ENCODE measurements at regions not wholly inside any gene's neighbourhood (a gene's known extent, or its start where the extent isn't known, plus 50 kb on each side); places are given as distances from the start of the nearest gene placed in this dataset.

DNA sequence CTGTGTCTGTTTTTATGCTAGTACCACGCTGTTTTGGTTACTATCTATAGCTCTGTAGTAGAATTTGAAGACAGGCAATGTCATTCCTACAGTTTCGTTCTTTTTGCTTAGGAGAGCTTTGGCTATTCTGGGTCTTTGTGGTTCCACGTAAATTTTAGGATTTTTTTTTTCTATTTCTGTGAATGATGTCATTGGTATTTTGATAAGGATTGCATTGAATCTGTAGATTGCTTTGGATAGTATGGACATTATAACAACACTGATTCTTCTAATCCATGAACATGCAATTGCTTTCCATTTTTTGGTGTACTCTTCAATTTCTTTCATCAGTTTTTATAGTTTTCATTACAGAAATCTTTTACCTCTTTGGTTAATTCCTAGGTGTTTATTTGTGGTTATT, 345.2 kb downstream of the TMEM121 start:
- DNase-seq (ENCODE audit: low spot score) = no peak
- TF ChIP-seq, protein P1, sequence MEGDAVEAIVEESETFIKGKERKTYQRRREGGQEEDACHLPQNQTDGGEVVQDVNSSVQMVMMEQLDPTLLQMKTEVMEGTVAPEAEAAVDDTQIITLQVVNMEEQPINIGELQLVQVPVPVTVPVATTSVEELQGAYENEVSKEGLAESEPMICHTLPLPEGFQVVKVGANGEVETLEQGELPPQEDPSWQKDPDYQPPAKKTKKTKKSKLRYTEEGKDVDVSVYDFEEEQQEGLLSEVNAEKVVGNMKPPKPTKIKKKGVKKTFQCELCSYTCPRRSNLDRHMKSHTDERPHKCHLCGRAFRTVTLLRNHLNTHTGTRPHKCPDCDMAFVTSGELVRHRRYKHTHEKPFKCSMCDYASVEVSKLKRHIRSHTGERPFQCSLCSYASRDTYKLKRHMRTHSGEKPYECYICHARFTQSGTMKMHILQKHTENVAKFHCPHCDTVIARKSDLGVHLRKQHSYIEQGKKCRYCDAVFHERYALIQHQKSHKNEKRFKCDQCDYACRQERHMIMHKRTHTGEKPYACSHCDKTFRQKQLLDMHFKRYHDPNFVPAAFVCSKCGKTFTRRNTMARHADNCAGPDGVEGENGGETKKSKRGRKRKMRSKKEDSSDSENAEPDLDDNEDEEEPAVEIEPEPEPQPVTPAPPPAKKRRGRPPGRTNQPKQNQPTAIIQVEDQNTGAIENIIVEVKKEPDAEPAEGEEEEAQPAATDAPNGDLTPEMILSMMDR (IDR thresholded peaks at IDR 0.05; ENCODE audit: extremely low read depth, insufficient read depth, missing control alignments) = no peak
- in situ Hi-C loops (cut with MboI; ENCODE audit: low pct_unique_long_range_greater_than_20kb, low sequenced_read_pairs, unreplicated experiment) = loop anchor here (25.0 kb wide), 1 partner anchor 159 kb away; no protein-coding TSS in a partner anchor

DNA sequence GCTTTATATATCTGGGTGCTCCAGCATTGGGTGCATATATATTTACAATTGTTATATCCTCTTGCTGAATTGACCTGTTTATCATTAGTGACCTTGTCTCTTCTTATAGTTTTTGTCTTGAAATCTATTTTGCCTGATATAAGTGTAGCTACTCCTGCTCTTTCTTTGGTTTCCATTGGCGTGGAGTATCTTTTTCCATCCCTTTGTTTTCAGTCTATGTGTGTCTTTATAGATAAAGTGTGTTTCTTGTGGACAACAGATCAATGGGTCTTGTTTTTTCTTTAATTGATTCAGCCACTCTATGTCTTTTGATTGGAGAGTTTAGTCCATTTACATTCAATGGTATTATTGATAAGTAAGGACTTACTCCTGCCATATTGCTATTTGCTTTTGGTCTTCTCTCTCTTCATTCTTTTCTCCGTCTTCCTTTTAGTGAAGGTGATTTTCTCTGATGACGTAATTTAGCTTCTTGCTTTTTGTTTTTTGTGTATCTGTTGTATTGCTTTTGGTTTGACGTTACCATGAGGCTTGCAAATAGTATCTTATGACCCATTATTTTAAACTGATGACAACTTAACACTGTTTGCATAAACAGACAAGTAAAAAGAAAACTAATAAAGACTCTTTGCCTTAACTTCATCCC, 347.6 kb downstream of the TMEM121 start:
- TF ChIP-seq, protein P1 (IDR thresholded peaks at IDR 0.05; ENCODE audit: extremely low read depth, insufficient read depth, missing control alignments) = no peak
- in situ Hi-C loops (cut with MboI; ENCODE audit: low pct_unique_long_range_greater_than_20kb, low sequenced_read_pairs, unreplicated experiment) = loop anchor here (25.0 kb wide), 1 partner anchor 162 kb away; no protein-coding TSS in a partner anchor
- no peak for DNase-seq (ENCODE audit: low spot score)

DNA sequence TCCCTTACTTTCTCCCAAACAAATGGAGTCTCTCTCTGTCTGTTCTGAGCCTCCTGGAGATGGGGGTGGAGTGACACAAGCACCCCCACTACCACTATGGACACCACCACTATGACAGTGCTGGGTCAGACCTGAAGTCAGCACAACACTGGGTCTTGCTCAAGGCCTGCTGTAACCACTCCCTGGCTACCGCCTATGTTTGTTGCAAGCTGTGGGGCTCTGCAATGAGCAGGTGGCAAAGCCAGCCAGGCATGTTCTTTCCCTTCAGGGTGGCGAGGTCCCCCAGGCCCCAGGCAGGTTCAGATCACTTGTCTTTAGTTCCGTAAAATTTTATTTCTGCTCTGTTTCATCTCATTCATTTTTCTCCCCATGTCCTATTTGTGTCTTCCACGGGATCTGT, 349.8 kb downstream of the TMEM121 start:
- DNase-seq (ENCODE audit: low spot score) = no peak
- TF ChIP-seq, protein P1 (IDR thresholded peaks at IDR 0.05; ENCODE audit: extremely low read depth, insufficient read depth, missing control alignments) = no peak
- in situ Hi-C loops (cut with MboI; ENCODE audit: low pct_unique_long_range_greater_than_20kb, low sequenced_read_pairs, unreplicated experiment) = no loop called here

DNA sequence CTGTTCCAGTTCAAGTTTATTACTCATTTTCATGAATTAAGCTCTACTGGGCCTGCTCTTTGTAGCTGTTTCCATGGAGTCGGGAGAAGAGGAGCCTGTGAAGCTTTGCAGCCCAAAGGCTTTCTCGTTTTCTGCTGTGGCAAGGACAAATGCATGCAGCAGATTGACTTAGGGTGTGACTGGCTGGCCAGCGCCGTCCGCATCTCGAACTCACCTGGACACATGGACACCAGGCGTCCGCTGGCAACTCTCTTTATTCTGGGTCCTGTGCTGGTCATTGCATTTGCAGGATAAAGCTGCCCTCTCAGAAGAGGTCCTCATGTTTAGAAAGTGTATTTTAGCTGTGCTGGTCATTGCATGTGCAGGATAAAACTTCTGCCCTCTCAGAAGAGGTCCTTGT, 350.4 kb downstream of the TMEM121 start:
- TF ChIP-seq, protein P1 (IDR thresholded peaks at IDR 0.05; ENCODE audit: extremely low read depth, insufficient read depth, missing control alignments) = no peak
- no peak for DNase-seq (ENCODE audit: low spot score)
- in situ Hi-C loops (cut with MboI; ENCODE audit: low pct_unique_long_range_greater_than_20kb, low sequenced_read_pairs, unreplicated experiment) = no loop called here

DNA sequence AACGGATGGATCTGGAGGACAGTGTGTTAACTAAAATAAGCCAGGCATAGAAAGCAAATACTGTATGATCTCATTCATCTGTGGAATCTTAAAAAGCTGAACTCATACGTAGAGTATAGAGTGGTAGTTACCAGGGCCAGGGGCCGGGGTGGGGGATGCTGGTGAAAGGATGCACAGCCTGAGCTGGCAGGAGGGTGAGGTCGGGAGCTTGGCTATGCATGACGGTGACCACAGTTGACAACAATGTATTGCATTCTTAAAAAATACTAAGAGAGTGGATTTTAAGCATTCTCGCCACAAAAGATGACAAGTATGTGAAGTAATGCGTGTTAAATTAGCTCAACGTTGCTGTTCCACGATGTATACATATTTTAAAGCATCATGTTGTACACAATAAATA, 351.3 kb downstream of the TMEM121 start:
- TF ChIP-seq, protein P1 (IDR thresholded peaks at IDR 0.05; ENCODE audit: extremely low read depth, insufficient read depth, missing control alignments) = no peak
- DNase-seq (ENCODE audit: low spot score) = no peak
- in situ Hi-C loops (cut with MboI; ENCODE audit: low pct_unique_long_range_greater_than_20kb, low sequenced_read_pairs, unreplicated experiment) = no loop called here

DNA sequence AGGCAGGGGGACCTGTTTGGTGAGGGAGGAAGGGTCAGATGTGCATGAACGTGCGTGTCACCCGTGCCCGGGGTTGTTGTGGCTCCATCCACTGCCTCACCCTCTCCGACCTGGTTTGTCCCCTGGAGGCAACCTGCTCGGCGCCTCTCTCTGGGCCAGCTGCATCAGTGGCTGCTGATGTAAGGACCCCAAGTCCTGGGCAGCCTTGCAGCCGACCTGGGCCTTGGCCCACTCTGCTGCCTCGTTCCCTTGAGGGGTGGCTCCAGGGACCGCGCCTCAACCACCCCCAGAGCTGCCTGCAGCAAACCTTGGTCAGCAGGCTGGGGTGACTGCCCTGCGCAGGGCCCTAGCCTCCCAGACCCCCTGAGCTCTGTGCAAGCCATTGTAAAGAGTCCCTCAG, 351.7 kb downstream of the TMEM121 start:
- in situ Hi-C loops (cut with MboI; ENCODE audit: low pct_unique_long_range_greater_than_20kb, low sequenced_read_pairs, unreplicated experiment) = no loop called here
- TF ChIP-seq, protein P1 (IDR thresholded peaks at IDR 0.05; ENCODE audit: extremely low read depth, insufficient read depth, missing control alignments) = no peak

More for the DNA sequence above, 351.7 kb downstream of the TMEM121 start:
- no peak for DNase-seq (ENCODE audit: low spot score)
